HG02870 (cell line): ENCODE measurements at regions not wholly inside any gene's neighbourhood (a gene's known extent, or its start where the extent isn't known, plus 50 kb on each side); places are given as distances from the start of the nearest gene placed in this dataset.

Source experiments
- ATAC-seq: cut with Tn5 transposase; IDR thresholded peaks from one replicate; pipeline ENCODE4 v1.9.1; 2021; ENCODE audit warnings: mild to moderate bottlenecking, moderate library complexity; ENCODE audit not compliant: unreplicated experiment

GRCh38 chr10:61356354-61356753 lies 96.8 kb downstream of the TMEM26 start:
- no peak for ATAC-seq

DNA sequence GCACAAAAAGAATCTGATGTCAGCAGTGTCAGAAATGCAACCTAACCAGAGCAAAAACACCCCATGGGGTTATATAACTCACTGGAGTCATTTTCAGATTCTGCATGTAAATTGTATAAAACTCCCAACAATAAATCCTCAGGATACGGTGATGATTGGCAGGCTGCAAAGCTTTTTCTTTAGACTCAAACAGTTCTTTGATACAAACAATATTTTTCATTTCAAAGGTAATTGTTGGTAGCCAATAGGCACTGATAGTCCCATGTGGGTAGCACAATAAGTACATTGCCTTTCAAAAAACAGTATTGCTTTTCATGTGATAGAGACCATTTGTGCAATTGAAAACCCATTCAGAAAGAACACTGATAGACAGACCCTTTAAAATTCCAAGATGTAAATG lies 98.0 kb downstream of the TMEM26 start:
- no peak for ATAC-seq

DNA sequence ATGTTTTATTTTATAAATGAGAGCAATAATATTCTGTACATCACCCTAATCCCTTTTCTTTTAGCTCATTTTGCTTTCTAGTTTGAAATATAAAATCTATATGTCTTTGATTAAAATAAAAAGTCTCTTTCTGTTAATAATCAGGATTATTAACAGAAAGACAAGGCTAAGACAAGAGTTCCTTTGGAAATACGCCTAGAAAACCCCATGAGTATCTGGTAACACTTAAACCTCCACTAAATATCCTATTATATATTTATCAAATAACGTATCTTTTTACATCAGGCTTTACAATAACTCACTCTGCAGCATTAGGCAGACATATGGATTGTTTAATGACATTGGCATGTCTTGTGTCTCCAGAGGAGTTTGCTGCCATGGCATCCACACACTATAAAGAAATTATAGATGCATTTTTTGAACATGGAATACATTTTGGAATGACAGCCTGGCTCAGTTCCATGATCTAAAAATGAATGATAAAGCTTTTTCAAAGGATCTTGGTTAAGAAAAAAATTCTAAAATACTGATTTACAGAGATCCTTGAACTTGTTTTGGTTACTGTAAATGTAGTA lies 98.7 kb downstream of the TMEM26 start:
- ATAC-seq = no peak

GRCh38 chr10:61350794-61351193 lies 102.4 kb downstream of the TMEM26 start:
- ATAC-seq = no peak

DNA sequence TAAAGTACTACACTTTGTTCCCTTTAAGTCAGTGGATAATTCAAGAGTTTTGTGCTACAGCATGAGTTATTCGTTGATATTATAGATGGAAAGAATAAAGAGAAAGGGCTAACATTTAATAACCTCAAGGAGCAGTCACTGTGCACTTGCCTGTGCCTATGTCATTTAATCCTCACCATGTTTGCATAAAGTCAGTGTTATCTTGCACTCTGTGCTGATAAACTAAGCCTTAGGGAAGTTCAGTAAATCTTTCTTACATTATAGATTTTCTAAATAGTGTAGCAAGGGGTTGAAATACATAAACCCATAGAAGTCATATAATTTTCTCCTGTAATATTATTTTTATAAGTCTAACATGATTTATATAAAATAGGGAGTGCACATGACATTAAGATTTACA lies 103.1 kb downstream of the TMEM26 start:
- no peak for ATAC-seq

DNA sequence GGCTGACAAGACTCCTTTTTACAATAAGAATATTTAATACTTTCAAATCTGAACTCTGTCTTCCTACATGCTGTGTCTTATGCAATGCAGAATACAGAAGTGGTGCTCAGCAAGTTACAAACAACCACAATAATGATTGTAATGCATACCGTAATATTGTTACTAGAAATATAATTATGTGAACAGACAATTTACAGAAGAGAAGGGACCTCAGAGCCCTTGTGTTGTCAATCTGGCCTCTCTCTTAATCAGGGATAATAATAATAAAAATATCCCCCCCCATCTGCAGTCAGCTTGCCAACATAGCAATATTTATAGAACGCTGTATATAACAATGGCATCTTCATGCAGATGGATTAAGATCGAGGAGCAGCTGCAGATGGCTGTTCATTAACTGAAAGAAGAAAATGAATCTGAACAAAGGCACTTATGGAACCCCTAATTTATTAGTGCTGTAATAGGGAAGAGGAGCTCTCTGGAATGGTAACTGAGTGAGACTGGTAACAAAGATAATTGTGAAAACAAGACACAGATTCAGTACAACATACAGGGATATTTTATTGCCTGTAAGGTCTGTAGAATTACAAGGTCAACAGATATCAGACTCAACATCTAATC lies 106.3 kb downstream of the TMEM26 start:
- no peak for ATAC-seq

DNA sequence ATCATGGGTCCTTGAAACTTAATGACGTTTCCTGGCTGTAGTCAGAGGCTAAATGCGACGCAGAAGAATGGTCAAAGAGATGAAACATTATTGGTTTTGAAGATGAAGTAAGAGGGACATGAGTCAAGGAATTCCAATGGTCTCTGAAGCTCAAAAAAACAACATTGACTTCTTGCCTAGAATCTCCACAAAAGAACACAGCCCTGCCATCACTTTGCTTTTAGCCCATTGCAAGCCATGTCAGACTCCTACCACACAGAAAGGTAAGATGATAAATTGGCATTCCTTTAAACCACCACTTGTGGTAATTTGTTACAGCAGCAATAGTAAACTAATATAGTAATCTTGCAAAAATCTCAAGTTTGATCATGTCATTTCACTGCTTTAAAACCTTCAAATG lies 109.4 kb downstream of the TMEM26 start:
- ATAC-seq = no peak

DNA sequence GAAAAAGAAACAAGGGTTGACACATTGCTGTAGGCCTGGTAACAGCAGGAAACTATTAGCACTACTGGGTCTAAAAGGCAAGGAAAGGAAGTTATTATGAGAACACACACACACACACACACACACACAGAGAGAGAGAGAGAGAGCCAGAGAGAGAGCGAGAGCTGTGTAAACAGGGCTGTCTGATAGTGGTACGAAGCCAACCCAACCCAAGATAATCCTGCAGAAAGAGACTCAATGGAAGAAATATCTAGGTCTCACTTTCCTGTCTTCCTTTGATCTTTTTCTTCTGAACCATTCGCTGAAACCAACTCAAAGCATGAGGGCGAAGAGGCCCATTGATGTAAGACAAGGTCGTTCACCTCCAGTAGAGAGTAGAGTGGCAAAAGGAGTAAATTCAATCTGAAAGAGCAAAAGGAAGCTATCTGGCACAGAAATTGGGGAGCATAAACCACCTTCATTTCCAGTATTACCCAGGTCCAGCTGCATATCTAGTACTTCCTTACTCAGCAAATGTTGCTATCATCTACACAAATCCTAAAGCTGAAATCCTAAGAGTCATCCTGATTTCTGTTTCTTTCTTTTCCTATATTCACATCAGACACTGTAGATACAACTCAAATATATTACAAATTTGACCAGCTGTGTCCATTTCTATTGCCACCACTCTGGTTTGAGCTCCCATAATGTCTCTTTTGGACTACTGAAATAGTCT lies 110.2 kb downstream of the TMEM26 start:
- ATAC-seq = no peak

DNA sequence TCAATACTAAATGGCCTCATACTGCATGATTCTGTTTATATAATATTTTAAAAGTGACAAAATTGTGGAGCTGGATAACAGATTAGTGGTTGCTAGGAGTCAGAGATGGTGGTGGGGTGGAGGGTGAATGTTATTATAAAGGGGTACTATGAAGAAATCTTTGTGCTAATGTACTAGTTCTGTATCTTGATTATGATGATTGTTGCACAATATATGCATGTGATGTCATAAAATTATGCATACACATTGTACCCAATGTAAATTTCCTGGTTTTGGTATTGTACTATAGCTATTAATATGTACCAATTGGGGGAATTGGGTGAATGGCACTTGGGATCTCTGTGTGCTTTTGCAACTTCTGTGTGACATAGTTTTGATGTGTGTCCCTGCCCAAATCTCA lies 112.2 kb downstream of the TMEM26 start:
- ATAC-seq = no peak

- no peak for ATAC-seq
Measured at GRCh38 chr10:61338146-61338545, 115.0 kb downstream of the TMEM26 start.

DNA sequence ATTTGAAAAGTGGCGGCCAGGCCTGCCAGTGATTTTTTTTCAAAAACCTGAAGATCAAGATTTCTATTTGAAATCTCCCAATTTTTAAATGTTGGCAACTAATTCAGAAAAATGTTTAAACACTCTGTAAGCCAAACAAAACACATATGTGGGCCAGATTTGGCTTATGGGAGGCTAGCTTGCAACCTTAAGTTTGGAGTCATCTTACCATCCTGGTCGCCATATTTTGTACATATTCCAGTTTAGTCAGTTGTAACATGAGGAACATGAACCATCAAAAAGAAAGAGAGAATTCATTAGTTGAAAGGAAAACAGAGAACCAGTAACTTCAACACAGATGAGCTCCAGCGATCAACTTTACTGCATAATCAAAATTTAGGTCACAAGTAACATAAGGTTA lies 115.4 kb downstream of the TMEM26 start:
- no peak for ATAC-seq

- ATAC-seq = no peak
Measured at GRCh38 chr10:61336831-61337230, 116.3 kb downstream of the TMEM26 start.

DNA sequence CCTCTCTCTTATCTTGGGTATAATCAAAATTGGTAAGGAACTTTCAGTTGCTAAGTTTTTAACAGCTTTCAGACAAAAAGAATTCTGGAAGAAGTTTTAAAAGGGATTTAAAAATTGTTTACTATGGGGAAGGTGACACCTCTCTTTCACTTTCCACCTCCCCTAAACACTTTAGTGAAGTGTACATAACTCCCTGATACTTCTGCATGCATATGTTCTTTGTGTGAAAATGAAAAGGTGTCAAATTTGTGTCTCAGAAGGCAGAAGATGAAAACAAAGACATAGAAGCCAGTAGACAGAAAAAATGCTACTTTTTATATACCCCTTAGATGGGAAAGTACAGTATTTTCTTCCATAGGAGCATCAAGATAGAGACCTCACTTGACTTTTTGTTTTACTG lies 117.8 kb downstream of the TMEM26 start:
- ATAC-seq = no peak

- no peak for ATAC-seq
Measured at GRCh38 chr10:61332581-61332980, 120.6 kb downstream of the TMEM26 start.

DNA sequence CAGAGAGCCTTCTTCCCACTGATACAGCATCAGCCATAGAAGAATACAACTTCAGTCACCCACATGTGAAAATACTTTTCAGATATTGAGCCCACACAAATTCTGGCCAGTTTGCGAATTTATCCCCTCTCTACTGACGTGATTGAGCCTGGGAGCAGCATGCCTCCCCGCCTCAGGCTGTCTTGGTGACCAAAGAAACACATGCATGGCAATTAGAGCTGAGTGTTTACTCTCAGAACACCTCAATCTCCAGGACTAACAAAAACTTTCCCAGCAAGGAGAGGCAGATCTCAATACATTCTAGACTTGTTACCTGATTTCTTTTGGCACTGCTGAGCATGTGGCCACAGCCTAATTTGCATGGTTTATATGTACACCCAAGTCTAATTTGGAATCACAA lies 122.5 kb downstream of the TMEM26 start:
- ATAC-seq = no peak

DNA sequence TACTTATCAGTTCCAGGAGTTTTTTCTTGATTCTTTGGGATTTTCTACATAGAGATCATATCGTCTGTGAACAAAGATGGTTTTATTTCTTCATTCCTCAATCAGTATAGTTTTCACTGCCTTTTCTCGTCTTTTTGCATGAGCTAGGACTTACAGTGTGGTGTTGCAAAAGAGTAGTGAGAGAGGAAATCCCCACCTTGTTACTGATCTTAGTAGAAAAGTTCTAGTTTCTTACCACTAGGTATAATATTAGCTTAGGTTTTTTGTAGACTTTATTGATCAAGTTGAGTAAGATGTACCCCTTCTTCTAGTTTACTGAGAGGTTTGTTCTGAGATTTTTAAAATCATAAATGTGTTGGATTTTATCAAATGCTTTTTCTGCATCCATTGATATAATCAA lies 123.3 kb downstream of the TMEM26 start:
- ATAC-seq = no peak

DNA sequence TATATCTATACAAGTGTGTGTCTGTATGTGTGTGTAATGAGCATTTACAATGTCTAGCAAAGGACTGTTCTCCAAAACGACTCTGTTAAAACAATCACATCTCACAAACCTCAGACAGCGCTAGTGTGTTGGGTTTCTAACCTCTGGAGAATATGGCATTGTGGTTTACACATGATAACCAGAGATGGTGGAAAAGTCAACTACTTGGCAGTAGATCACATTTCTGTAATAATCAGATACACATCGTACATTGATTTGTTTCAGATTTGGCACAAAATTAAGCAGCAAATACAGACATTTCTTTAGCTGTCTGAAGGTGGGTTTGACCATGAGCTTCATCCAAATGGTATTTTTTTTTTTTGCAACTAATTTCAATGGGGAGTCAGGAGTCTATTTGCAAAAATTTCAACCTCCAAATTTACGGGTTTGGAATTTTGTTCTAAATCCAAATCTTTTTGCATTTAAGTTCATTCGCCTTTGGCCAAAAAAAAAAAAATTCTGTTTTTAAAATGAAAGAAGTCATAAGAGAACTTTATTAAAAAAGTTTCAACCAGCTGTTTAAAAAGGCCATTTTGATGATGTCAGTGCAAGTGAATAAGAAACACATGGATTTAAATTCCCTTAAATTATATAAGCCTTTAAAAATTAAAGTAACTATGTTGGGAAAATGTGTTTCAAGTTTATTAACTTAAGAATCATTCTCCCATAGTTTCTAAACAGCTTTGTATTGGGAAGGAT lies 127.8 kb downstream of the TMEM26 start:
- no peak for ATAC-seq

DNA sequence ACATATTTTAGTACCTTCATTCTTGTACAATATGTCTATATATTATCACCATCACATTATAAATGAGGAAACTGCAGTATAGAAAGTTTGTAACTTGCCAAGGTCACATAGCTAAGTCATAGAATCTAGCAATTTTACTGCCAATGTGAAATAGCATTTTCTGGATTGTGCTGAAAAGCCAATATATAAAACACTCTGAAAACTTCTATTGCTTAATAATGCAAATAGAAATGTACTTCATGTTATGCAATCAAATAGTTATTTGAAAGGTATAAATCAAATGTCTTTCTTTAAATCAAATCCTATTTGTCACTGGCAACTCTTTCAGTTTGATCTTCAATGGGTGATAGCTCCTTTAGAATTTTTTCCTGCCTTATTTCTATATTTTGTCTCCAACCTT lies 129.5 kb downstream of the TMEM26 start:
- ATAC-seq = no peak

DNA sequence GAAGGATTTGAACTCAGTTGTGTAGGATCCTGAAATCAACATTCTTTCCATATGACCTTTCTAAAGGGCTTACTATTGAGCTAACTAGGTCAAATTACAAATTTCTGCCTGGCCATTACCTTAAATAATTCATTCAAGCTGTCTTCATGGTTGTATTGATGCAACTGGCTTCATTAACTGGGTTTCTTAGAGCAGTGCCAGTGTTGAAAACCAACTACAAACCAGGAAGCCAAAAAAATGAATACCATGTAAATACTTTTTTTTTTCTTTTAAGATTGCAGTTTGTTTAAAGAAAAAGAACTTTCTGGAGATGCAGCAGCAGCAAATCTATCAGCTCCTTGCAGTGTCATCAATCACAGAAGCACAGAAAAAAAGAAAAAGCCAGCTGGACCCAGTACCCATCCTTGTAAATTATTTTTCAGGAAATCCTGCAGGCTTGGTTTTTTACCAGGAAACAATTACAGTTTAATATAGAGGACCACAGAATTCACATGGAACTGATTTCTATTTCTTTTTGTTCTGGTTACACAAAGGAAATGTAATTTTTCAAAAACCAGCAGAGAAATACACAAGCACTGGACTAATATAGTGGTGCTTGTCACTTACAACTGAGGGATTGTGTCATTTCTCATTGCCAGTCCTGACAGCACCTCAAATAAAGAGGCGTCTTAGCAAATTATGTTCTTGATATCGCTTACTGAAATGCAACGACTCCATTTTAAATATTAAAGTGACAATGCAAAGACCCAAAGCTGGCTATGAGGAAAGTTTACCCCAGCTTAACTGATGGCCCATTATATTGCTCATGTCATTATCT lies 131.9 kb downstream of the TMEM26 start:
- ATAC-seq = no peak

GRCh38 chr10:61320257-61320587 lies 133.0 kb downstream of the TMEM26 start:
- ATAC-seq = no peak
